ENCODE measurements at regions not wholly inside any gene's neighbourhood (a gene's known extent, or its start where the extent isn't known, plus 50 kb on each side); places are given as distances from the start of the nearest gene placed in this dataset.

GRCh38 chr20:52263757-52264156 is 72.2 kb upstream of the ZFP64 start:
- no peak for ATAC-seq
- DNase-seq, result no peak
- Mint-ChIP-seq H3K27me3 (ENCODE audit: low read depth) (peaks cover 11% of the 10 kb centered on the region), H3K36me3 (ENCODE audit: low read depth) (no peaks in the 10 kb centered on the region), H3K9me3 (ENCODE audit: insufficient read depth) (no peaks in the 10 kb centered on the region), H3K4me3 (no peak overlapping the region), H3K4me1 (ENCODE audit: low read depth) (no peaks in the 10 kb centered on the region), H3K27ac (no peak overlapping the region)
- CTCF ChIA-PET, result no interaction called here
- POLR2A ChIA-PET, result interaction anchor here (0.7 kb wide), 1 partner anchor 800 kb away, joined by 3 read pairs; no protein-coding TSS in a partner anchor

- POLR2A ChIA-PET, result interaction anchor here (0.6 kb wide), 1 partner anchor 30 kb away, joined by 3 read pairs; no protein-coding TSS in a partner anchor
- CTCF ChIA-PET, result interaction anchor here (1.7 kb wide), 1 partner anchor 34 kb away, joined by 4 read pairs; no protein-coding TSS in a partner anchor
- DNase-seq (no peak), ATAC-seq (no peak)
- Mint-ChIP-seq H3K9me3 (ENCODE audit: insufficient read depth) (no peaks in the 10 kb centered on the region), H3K4me1 (ENCODE audit: low read depth) (no peaks in the 10 kb centered on the region), H3K27ac (no peak overlapping the region), H3K36me3 (ENCODE audit: low read depth) (no peaks in the 10 kb centered on the region), H3K4me3 (no peak overlapping the region), H3K27me3 (ENCODE audit: low read depth) (peaks cover 14% of the 10 kb centered on the region)
These were observed 70.2 kb upstream of the ZFP64 start for GRCh38 chr20:52261792-52262191.

- H3K27ac Mint-ChIP-seq, result no peak overlapping the region
- ATAC-seq, result no peak
- no peak for DNase-seq
- H3K4me3 Mint-ChIP-seq, result no peak overlapping the region
- H3K27me3 Mint-ChIP-seq (ENCODE audit: low read depth), result peaks cover 14% of the 10 kb centered on the region
- CTCF ChIA-PET, result no interaction called here
- POLR2A ChIA-PET, result no interaction called here
- H3K4me1 Mint-ChIP-seq (ENCODE audit: low read depth), result no peaks in the 10 kb centered on the region
- H3K9me3 Mint-ChIP-seq (ENCODE audit: insufficient read depth), result no peaks in the 10 kb centered on the region
- H3K36me3 Mint-ChIP-seq (ENCODE audit: low read depth), result no peaks in the 10 kb centered on the region
These were observed 67.7 kb upstream of the ZFP64 start for GRCh38 chr20:52259295-52259694.

DNA sequence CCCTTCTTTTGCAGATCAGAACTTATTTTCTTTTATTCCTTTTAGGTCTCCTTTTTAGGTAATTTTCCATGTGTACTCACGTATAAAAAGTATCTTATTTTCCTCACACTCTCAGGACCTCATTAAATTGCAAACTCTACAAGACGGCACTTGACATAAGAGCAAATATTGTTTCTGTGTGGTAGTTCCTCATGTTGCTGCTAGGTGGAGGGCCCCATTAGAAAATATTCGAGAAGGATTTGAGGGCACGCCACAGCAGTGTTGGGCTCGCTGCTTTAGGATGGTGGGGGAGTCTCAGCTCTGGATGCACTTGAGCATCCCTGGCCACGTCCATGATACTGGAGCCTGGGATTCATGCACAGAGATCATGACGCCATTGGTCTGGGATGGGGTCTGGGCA is 64.9 kb upstream of the ZFP64 start:
- Mint-ChIP-seq H3K27me3 (ENCODE audit: low read depth) (peaks cover 3% of the 10 kb centered on the region), H3K36me3 (ENCODE audit: low read depth) (no peaks in the 10 kb centered on the region), H3K4me1 (ENCODE audit: low read depth) (no peaks in the 10 kb centered on the region), H3K9me3 (ENCODE audit: insufficient read depth) (no peaks in the 10 kb centered on the region), H3K27ac (no peak overlapping the region), H3K4me3 (no peak overlapping the region)
- ATAC-seq (no peak), DNase-seq (no peak)
- ChIA-PET POLR2A (no interaction called here), CTCF (no interaction called here)

GRCh38 chr20:52252664-52253063 is 61.1 kb upstream of the ZFP64 start:
- ATAC-seq (no peak), DNase-seq (no peak)
- Mint-ChIP-seq H3K27me3 (ENCODE audit: low read depth) (no peaks in the 10 kb centered on the region), H3K27ac (no peak overlapping the region), H3K9me3 (ENCODE audit: insufficient read depth) (no peaks in the 10 kb centered on the region), H3K36me3 (ENCODE audit: low read depth) (no peaks in the 10 kb centered on the region), H3K4me1 (ENCODE audit: low read depth) (no peaks in the 10 kb centered on the region), H3K4me3 (no peak overlapping the region)
- POLR2A ChIA-PET, result no interaction called here
- CTCF ChIA-PET, result no interaction called here

DNA sequence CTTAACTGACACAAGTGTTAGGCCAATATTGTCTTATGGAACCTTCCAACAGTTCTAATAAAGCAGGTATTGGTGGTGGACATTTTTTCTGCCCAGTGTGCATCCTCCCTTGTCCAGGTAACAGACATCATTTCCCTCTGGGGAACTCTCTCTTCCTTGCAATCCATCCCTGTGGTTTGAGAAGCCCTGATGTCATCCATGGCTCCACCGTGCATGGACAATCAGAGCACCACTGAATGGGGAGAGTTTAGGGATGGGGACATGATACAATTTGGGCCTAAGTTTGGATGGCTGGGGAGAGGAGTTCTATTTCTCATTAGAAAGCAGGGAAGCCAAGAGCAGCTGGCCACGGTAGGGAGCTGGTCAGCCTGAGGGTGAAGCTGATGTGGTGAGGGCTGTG is 60.2 kb upstream of the ZFP64 start:
- Mint-ChIP-seq H3K27me3 (ENCODE audit: low read depth) (no peaks in the 10 kb centered on the region), H3K27ac (no peak overlapping the region), H3K4me3 (no peak overlapping the region), H3K36me3 (ENCODE audit: low read depth) (no peaks in the 10 kb centered on the region), H3K9me3 (ENCODE audit: insufficient read depth) (no peaks in the 10 kb centered on the region), H3K4me1 (ENCODE audit: low read depth) (no peaks in the 10 kb centered on the region)
- ATAC-seq (no peak), DNase-seq (no peak)
- ChIA-PET CTCF (no interaction called here), POLR2A (no interaction called here)

DNA sequence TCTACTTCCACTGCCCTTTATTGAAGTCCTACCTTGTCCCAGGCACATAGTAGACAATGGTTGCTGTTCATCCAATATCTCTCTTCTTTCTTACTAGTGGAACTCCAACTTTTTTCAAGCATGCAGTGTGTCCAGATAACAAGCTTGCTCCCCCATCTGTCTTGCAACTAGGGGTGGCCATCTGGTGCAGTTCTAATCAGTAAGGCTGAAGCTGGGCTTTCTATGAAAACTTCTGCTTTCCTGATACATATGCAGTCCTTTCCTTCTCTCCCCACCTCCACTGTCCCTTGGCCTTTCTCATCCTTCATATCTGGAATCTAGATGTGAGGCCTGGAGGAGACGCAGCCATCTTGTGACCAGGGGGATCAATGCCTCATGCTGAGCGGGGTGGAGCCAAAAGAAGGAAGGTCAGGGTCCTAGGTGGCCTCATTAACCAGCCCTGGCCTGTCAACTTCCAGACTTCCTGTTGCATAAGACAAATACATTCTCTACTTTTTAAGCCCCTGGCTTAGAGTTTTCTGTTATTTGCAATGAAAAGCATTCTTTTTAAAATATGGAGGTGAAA is 59.6 kb upstream of the ZFP64 start:
- H3K4me3 Mint-ChIP-seq, result no peak overlapping the region
- no peaks in the 10 kb centered on the region for H3K9me3 Mint-ChIP-seq (ENCODE audit: insufficient read depth)
- no peak overlapping the region for H3K27ac Mint-ChIP-seq
- peaks cover 2% of the 10 kb centered on the region for H3K27me3 Mint-ChIP-seq (ENCODE audit: low read depth)
- ATAC-seq (no peak), DNase-seq (no peak)
- CTCF ChIA-PET, result no interaction called here
- POLR2A ChIA-PET, result no interaction called here
- H3K36me3 Mint-ChIP-seq (ENCODE audit: low read depth), result no peaks in the 10 kb centered on the region
- H3K4me1 Mint-ChIP-seq (ENCODE audit: low read depth), result no peaks in the 10 kb centered on the region

DNA sequence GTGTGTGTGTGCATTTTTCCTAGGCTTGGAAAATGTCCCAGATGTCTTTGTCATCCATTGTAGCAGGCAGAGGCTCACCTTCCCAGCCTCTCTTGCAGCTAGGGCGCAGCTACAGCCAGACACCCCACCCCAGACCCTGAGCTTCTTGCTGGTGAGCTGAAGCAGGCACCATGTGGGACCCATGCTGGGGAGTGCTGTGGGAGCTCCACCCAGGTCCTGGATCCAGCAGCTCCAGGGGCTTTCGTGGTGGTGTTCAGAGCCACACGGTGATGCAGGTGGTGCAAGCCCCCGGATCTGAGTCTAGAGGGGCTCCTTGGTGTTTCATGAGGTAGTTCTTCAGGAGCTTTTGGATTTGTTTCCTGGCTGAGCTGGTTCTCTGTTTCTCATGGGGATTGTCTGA is 56.0 kb upstream of the ZFP64 start:
- no peak for ATAC-seq
- H3K36me3 Mint-ChIP-seq (ENCODE audit: low read depth), result no peaks in the 10 kb centered on the region
- H3K27ac Mint-ChIP-seq, result no peak overlapping the region
- H3K4me3 Mint-ChIP-seq, result no peak overlapping the region
- H3K9me3 Mint-ChIP-seq (ENCODE audit: insufficient read depth), result no peaks in the 10 kb centered on the region
- no peaks in the 10 kb centered on the region for H3K4me1 Mint-ChIP-seq (ENCODE audit: low read depth)
- H3K27me3 Mint-ChIP-seq (ENCODE audit: low read depth), result peaks cover 3% of the 10 kb centered on the region
- ChIA-PET POLR2A (no interaction called here), CTCF (no interaction called here)
- DNase-seq, result no peak

DNA sequence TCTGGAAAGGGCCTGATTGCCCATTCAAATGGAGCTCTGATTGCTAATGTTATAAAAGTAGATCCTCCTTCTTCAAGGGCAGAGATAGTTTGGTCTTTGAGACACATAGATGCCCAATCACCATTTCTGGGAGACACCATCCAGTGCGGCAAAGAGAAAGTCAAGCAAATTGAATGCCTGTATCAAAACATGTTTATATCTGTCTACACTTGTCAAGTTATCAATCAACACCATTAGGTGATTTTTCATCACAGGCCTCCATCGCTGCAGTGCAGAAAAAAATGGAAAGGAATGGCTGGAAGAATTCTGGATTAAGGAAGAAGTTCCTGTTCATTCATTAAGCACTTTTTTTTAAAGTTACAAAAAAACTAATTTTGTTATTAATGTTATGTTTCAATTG is 54.8 kb upstream of the ZFP64 start:
- DNase-seq, result no peak
- H3K27ac Mint-ChIP-seq, result no peak overlapping the region
- no peak overlapping the region for H3K4me3 Mint-ChIP-seq
- ChIA-PET POLR2A (no interaction called here), CTCF (no interaction called here)
- no peak for ATAC-seq
- H3K36me3 Mint-ChIP-seq (ENCODE audit: low read depth), result no peaks in the 10 kb centered on the region
- no peaks in the 10 kb centered on the region for H3K4me1 Mint-ChIP-seq (ENCODE audit: low read depth)
- peaks cover 3% of the 10 kb centered on the region for H3K27me3 Mint-ChIP-seq (ENCODE audit: low read depth)
- no peaks in the 10 kb centered on the region for H3K9me3 Mint-ChIP-seq (ENCODE audit: insufficient read depth)

- CTCF ChIA-PET, result interaction anchor here (1.0 kb wide), 1 partner anchor 971 kb away, joined by 3 read pairs; no protein-coding TSS in a partner anchor
- Mint-ChIP-seq H3K27ac (no peak overlapping the region), H3K27me3 (ENCODE audit: low read depth) (peaks cover 5% of the 10 kb centered on the region), H3K36me3 (ENCODE audit: low read depth) (no peaks in the 10 kb centered on the region), H3K9me3 (ENCODE audit: insufficient read depth) (no peaks in the 10 kb centered on the region), H3K4me3 (no peak overlapping the region), H3K4me1 (ENCODE audit: low read depth) (no peaks in the 10 kb centered on the region)
- DNase-seq (no peak), ATAC-seq (no peak)
- POLR2A ChIA-PET, result no interaction called here
These were observed 53.1 kb upstream of the ZFP64 start for GRCh38 chr20:52244702-52245101.

DNA sequence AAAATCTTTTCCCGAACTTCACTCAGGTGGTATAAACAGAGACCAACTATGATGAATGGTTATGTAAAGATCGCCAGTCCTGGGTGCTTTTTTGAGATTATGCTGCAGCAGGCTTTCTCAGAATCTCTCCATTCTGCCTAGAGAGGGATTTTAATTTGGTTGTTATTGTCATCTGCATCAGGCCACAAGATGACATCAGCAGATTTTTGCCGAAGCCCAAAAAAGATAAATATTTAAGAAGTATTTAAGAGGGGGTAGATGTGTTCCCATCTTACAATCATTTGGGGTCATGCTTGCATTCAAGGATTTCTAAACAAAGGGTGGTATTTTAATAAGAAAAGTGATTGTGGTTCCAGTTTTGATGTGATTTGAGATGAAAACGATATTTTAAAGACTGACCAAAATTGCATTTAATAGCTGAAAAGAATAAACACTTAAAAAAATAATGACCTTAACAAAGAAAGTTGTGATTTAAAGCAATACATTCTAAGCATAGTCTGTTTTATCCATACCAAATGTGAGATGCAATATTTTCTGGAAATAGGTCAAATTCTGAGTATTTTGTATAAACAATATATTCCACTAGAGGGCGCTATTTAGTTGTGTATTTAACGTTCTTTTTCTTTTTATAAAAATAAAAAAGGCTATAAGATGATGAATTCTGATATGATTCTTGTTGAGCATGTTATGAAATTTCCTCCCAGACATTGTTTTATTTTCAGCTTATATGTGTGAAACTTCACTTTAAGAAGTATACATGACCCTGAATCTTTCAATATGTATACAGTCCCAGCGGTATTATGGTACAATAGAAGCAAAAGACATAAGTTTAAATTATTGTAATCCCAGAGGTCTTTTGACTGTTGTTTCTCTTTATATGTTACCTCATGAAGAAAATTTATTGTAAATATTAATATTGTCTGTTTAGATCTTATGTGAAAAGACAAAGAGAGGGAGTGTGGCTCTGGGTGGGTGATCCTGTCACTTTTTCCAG is 51.0 kb upstream of the ZFP64 start:
- DNase-seq, result no peak
- Mint-ChIP-seq H3K36me3 (ENCODE audit: low read depth) (no peaks in the 10 kb centered on the region), H3K9me3 (ENCODE audit: insufficient read depth) (no peaks in the 10 kb centered on the region), H3K27ac (no peak overlapping the region), H3K4me1 (ENCODE audit: low read depth) (no peaks in the 10 kb centered on the region), H3K27me3 (ENCODE audit: low read depth) (peaks cover 5% of the 10 kb centered on the region), H3K4me3 (no peak overlapping the region)
- no peak for ATAC-seq
- ChIA-PET POLR2A (no interaction called here), CTCF (interaction anchor here (1.0 to 1.6 kb wide), 3 partner anchors 56 to 603 kb away, joined by 3 read pairs; no protein-coding TSS in a partner anchor)
